Smooth muscle cell (in vitro differentiated cells): ENCODE measurements at regions not wholly inside any gene's neighbourhood (a gene's known extent, or its start where the extent isn't known, plus 50 kb on each side); places are given as distances from the start of the nearest gene placed in this dataset.

Source experiments
- DNase-seq: peaks from one replicate; lab custom pipeline; 2025; ENCODE audit not compliant: unreplicated experiment; lab: John Stamatoyannopoulos, UW
- H2AFZ ChIP-seq: fragments of 200-600 bp; sonication (generic); 2 replicates; pipeline ENCODE4 v1.6.0; 2016; ENCODE audit warnings: antibody characterized with exemption, low read depth, mild to moderate bottlenecking
- H3F3A ChIP-seq: fragments of 200-600 bp; sonication (generic); 2 replicates; pipeline ENCODE4 v1.6.0; 2017; ENCODE audit warnings: antibody characterized with exemption, low read depth
- H3K27ac ChIP-seq: fragments of 200-600 bp; sonication (generic); 2 replicates; pipeline ENCODE4 v1.5.1; 2016; ENCODE audit warnings: low read depth, mild to moderate bottlenecking
- H3K27me3 ChIP-seq: fragments of 200-600 bp; sonication (generic); 2 replicates; pipeline ENCODE4 v1.6.1; 2016; ENCODE audit warnings: low read depth, mild to moderate bottlenecking
- H3K36me3 ChIP-seq: fragments of 200-600 bp; sonication (generic); 2 replicates; pipeline ENCODE4 v1.5.1; 2016; ENCODE audit warnings: low read depth
- H3K4me1 ChIP-seq: fragments of 200-600 bp; sonication (generic); 2 replicates; pipeline ENCODE4 v1.5.1; 2016; ENCODE audit warnings: low read depth
- H3K4me2 ChIP-seq: fragments of 200-600 bp; sonication (generic); 2 replicates; pipeline ENCODE4 v1.6.0; 2016; ENCODE audit warnings: mild to moderate bottlenecking
- H3K4me3 ChIP-seq: fragments of 200-600 bp; sonication (generic); 2 replicates; pipeline ENCODE4 v1.5.1; 2016; ENCODE audit warnings: mild to moderate bottlenecking
- H3K79me2 ChIP-seq: fragments of 200-600 bp; sonication (generic); 2 replicates; pipeline ENCODE4 v1.6.0; 2016; ENCODE audit warnings: low read depth, mild to moderate bottlenecking
- H3K9ac ChIP-seq: fragments of 200-600 bp; sonication (generic); 2 replicates; pipeline ENCODE4 v1.6.0; 2016; ENCODE audit warnings: low read depth
- H3K9me3 ChIP-seq: fragments of 200-600 bp; sonication (generic); replicated peaks from 2 replicates; pipeline ENCODE4 v1.5.1; 2016; ENCODE audit warnings: low read depth
- H4K20me1 ChIP-seq: fragments of 200-600 bp; sonication (generic); 2 replicates; pipeline ENCODE4 v1.6.0; 2016; ENCODE audit warnings: low read depth
- CTCF ChIP-seq: fragments of 200-600 bp; sonication (generic); IDR thresholded peaks from 2 replicates; pipeline ENCODE4 v1.5.1; 2017; ENCODE audit warnings: borderline replicate concordance, mild to moderate bottlenecking, antibody characterized with exemption; ENCODE audit not compliant: insufficient read depth, poor library complexity, severe bottlenecking
- WGBS: methylation state at CpG from one replicate; pipeline ENCODE4 v1.1.7; 2016; ENCODE audit warnings: low lambda C conversion rate; 5-methylcytosine and 5-hydroxymethylcytosine counted together

DNA sequence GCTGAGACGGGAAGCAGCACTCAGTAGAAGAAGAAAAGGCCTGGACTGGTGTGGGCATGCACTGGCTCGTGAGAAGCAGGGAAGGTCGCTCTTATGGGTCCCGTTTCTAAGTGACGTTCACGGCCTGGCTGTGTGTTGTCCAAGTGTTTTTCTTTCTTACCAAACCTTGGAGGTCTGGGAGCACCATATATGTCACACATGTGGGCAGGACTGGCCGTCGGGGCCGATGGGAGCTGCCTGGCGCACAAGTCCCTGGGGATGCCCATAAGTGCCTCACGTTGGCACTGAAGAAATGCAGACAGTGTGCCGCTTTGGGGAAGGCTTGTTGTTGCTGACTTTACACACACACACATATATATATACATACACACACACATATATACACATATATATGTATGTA, 86.0 kb upstream of the DUSP22 start:
- Histone ChIP-seq H2AFZ (no peak overlapping the region), H3K4me2 (no peak overlapping the region), H3F3A (no peaks in the 10 kb centered on the region), H3K9me3 (no peaks in the 10 kb centered on the region), H3K4me1 (no peaks in the 10 kb centered on the region), H4K20me1 (no peaks in the 10 kb centered on the region), H3K79me2 (no peaks in the 10 kb centered on the region), H3K4me3 (no peak overlapping the region), H3K36me3 (no peaks in the 10 kb centered on the region), H3K27me3 (peaks cover 4% of the 10 kb centered on the region), H3K9ac (no peak overlapping the region), H3K27ac (no peak overlapping the region)
- TF ChIP-seq CTCF: no peak
- DNase-seq: no peak
- WGBS: 94% methylated on average over 12 of the region's 12 CpGs

- Histone ChIP-seq H3K9me3 (no peaks in the 10 kb centered on the region), H3K4me3 (no peak overlapping the region), H3F3A (no peaks in the 10 kb centered on the region), H3K4me2 (no peak overlapping the region), H3K36me3 (no peaks in the 10 kb centered on the region), H3K4me1 (no peaks in the 10 kb centered on the region), H3K27me3 (peaks cover 18% of the 10 kb centered on the region), H3K9ac (no peak overlapping the region), H4K20me1 (no peaks in the 10 kb centered on the region), H2AFZ (no peak overlapping the region), H3K79me2 (no peaks in the 10 kb centered on the region), H3K27ac (no peak overlapping the region)
- WGBS: 90% methylated on average over 12 of the region's 12 CpGs
- DNase-seq: no peak
- no peak for TF ChIP-seq CTCF
Measured at GRCh38 chr6:208364-208763, 83.9 kb upstream of the DUSP22 start.

DNA sequence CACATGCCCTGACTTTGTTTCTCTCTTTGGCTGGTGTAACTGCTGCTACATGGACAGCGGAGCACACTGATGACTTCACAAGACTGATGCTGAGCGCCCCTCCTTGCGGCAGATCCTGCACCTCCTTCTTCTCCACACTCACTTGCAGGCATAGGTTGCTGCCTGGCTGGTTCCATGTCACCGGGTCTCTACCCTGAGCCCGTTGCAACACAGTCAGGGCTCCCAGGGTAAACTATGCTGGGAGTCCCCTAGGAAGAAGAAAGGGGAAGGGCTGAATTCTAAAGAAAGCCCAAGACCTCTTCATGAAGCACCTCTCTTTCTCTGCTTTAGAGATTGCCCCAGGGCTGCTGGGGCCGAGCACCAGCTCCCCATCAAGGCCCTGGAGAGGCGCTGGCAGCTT, 83.3 kb upstream of the DUSP22 start:
- TF ChIP-seq CTCF: no peak
- H3K27ac ChIP-seq: no peak overlapping the region
- H3K79me2 ChIP-seq: no peaks in the 10 kb centered on the region
- H3K9me3 ChIP-seq: no peaks in the 10 kb centered on the region
- no peak overlapping the region for H2AFZ ChIP-seq
- peaks cover 23% of the 10 kb centered on the region for H3K27me3 ChIP-seq
- H3K4me2 ChIP-seq: no peak overlapping the region
- DNase-seq: no peak
- no peaks in the 10 kb centered on the region for H3K36me3 ChIP-seq
- 96% methylated on average over 7 of the region's 7 CpGs for WGBS
- H3F3A ChIP-seq: no peaks in the 10 kb centered on the region
- no peak overlapping the region for H3K9ac ChIP-seq
- H3K4me1 ChIP-seq: no peaks in the 10 kb centered on the region
- no peak overlapping the region for H3K4me3 ChIP-seq
- no peaks in the 10 kb centered on the region for H4K20me1 ChIP-seq

DNA sequence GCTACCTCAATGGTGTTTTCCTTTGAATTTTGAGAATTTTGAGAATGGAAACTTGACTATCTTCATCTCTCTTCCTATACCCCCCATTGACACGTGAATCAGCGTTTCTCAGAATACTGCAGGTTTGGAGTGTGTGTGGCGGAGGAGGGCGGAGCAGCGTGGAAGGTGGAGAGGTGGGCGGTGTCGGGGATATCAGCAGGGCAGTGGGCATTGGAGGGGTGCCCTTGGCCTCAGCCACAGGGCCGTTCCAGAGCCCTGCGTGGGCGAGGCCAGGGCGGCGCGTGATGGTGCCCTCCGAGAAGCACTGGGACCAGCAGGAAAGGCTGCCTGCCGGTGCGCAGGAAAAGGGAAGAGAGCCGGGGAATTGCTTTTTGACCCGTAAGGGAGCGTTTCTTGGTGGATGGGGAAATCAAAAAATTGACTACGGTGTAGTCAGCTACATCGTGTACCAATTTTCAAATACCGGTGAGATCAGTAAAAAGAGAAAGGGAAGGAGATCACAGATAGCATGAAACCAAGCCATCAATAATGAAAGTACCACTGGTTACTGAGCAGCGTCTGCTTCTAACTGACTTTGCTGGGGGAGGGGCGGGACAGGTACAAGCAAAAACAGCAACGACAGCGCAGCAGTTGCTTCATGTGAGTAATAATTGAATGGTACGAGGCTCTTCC, 82.7 kb upstream of the DUSP22 start:
- H3K79me2 ChIP-seq: no peaks in the 10 kb centered on the region
- H3K9me3 ChIP-seq: no peaks in the 10 kb centered on the region
- H3K27ac ChIP-seq: no peak overlapping the region
- H3K4me2 ChIP-seq: no peak overlapping the region
- H3K9ac ChIP-seq: no peak overlapping the region
- no peaks in the 10 kb centered on the region for H4K20me1 ChIP-seq
- H3K4me3 ChIP-seq: no peak overlapping the region
- 89% methylated on average over 27 of the region's 27 CpGs for WGBS
- H2AFZ ChIP-seq: no peak overlapping the region
- no peak for DNase-seq
- H3F3A ChIP-seq: no peaks in the 10 kb centered on the region
- H3K36me3 ChIP-seq: no peaks in the 10 kb centered on the region
- no peak for TF ChIP-seq CTCF
- H3K4me1 ChIP-seq: no peaks in the 10 kb centered on the region
- peaks cover 24% of the 10 kb centered on the region for H3K27me3 ChIP-seq
